ENCODE measurements at regions not wholly inside any gene's neighbourhood (a gene's known extent, or its start where the extent isn't known, plus 50 kb on each side); places are given as distances from the start of the nearest gene placed in this dataset.

DNA sequence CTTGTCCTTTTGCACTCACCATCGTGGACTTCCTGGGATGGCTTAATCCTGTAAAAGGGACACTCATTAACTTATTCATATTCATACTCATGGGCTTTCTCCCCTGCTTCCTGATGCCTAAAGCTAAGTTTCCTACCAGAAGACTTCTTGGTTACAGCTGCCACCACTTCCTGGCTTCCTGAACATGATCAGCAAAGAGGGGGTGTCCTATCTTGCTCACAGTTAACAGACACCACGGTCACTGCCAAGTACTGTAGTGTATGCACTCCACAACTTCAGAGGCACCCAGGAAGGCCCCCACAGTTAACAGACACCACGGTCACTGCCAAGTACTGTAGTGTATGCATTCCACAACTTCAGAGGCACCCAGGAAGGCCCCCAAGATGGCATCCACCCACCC, 177.8 kb downstream of the SIPA1L2 start (continued):
- TF ChIP-seq, protein P1, sequence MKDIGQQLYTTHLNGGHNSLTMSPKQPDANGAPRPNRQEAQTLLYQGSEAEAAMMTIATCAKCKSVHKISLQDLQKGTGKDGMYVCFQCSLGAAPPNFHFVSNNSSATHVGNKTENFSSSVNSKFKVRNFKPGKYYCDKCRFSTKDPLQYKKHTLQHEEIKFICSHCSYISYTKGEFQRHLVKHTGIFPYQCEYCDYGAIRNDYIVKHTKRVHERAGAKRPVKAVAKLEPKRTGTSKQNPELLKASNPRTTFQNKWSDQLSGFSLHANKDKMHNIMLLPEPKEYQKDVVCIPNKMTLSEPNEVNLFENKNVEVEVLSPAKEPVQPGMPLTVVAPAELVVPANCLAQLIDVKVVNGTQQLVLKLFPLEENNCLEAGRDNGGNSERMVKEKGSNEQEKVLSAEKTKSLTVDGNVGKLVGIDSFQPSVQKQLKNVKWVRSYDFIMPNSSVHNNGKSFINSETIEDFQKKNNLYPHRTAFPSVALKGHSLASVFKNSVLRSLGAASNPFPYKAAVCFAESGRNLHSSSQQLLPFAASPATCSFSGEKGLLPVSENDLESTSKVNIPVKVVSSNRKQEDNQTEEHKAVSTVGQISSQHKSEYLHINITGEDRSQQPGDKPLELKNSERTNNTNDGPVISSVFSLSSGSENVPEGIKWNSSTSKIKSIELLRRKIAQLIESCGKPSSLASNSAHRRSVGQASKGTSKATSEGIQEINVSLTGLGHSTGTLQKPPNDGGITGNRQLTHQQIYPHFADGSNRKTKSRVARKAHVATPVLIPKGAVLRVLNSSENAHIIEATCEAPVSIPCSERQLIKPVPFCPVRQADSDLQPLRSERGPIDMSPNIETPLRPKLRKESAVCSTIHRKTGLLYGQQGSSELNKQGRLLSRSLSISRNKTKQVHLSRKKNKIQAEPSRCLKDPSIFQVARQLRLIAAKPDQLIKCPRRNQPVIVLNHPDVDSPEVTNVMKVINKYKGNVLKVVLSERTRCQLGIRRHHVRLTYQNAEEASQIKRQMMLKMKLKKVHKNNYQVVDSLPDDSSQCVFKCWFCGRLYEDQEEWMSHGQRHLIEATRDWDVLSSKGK (CRISPR knock-in tag; IDR thresholded peaks at IDR 0.05) = no peak
- TF ChIP-seq HOXB6 (CRISPR knock-in tag; IDR thresholded peaks at IDR 0.05; ENCODE audit: borderline replicate concordance) (no peak), FOXK1 (CRISPR knock-in tag; IDR thresholded peaks at IDR 0.05; ENCODE audit: borderline replicate concordance) (no peak), ZNF830 (CRISPR knock-in tag; IDR thresholded peaks at IDR 0.05) (no peak), NCOA6 (IDR thresholded peaks at IDR 0.05) (no peak), TRIM24 (IDR thresholded peaks at IDR 0.05) (no peak)
- TF ChIP-seq, protein P2, sequence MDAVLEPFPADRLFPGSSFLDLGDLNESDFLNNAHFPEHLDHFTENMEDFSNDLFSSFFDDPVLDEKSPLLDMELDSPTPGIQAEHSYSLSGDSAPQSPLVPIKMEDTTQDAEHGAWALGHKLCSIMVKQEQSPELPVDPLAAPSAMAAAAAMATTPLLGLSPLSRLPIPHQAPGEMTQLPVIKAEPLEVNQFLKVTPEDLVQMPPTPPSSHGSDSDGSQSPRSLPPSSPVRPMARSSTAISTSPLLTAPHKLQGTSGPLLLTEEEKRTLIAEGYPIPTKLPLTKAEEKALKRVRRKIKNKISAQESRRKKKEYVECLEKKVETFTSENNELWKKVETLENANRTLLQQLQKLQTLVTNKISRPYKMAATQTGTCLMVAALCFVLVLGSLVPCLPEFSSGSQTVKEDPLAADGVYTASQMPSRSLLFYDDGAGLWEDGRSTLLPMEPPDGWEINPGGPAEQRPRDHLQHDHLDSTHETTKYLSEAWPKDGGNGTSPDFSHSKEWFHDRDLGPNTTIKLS (IDR thresholded peaks at IDR 0.05; ENCODE audit: borderline replicate concordance, low read depth) = no peak
- TF ChIP-seq, protein P3, sequence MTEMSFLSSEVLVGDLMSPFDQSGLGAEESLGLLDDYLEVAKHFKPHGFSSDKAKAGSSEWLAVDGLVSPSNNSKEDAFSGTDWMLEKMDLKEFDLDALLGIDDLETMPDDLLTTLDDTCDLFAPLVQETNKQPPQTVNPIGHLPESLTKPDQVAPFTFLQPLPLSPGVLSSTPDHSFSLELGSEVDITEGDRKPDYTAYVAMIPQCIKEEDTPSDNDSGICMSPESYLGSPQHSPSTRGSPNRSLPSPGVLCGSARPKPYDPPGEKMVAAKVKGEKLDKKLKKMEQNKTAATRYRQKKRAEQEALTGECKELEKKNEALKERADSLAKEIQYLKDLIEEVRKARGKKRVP (CRISPR knock-in tag; IDR thresholded peaks at IDR 0.05) = no peak
- TF ChIP-seq, protein P4, sequence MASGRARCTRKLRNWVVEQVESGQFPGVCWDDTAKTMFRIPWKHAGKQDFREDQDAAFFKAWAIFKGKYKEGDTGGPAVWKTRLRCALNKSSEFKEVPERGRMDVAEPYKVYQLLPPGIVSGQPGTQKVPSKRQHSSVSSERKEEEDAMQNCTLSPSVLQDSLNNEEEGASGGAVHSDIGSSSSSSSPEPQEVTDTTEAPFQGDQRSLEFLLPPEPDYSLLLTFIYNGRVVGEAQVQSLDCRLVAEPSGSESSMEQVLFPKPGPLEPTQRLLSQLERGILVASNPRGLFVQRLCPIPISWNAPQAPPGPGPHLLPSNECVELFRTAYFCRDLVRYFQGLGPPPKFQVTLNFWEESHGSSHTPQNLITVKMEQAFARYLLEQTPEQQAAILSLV (tag; IDR thresholded peaks at IDR 0.05) = no peak
- TF ChIP-seq, protein P5, sequence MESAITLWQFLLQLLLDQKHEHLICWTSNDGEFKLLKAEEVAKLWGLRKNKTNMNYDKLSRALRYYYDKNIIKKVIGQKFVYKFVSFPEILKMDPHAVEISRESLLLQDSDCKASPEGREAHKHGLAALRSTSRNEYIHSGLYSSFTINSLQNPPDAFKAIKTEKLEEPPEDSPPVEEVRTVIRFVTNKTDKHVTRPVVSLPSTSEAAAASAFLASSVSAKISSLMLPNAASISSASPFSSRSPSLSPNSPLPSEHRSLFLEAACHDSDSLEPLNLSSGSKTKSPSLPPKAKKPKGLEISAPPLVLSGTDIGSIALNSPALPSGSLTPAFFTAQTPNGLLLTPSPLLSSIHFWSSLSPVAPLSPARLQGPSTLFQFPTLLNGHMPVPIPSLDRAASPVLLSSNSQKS (CRISPR knock-in tag; IDR thresholded peaks at IDR 0.05) = no peak
- TF ChIP-seq, protein P6, sequence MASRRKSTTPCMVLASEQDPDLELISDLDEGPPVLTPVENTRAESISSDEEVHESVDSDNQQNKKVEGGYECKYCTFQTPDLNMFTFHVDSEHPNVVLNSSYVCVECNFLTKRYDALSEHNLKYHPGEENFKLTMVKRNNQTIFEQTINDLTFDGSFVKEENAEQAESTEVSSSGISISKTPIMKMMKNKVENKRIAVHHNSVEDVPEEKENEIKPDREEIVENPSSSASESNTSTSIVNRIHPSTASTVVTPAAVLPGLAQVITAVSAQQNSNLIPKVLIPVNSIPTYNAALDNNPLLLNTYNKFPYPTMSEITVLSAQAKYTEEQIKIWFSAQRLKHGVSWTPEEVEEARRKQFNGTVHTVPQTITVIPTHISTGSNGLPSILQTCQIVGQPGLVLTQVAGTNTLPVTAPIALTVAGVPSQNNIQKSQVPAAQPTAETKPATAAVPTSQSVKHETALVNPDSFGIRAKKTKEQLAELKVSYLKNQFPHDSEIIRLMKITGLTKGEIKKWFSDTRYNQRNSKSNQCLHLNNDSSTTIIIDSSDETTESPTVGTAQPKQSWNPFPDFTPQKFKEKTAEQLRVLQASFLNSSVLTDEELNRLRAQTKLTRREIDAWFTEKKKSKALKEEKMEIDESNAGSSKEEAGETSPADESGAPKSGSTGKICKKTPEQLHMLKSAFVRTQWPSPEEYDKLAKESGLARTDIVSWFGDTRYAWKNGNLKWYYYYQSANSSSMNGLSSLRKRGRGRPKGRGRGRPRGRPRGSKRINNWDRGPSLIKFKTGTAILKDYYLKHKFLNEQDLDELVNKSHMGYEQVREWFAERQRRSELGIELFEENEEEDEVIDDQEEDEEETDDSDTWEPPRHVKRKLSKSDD (conservative IDR thresholded peaks at IDR 0.05; ENCODE audit: low read length) = no peak

All from K562 (cell line).